ENCODE measurements at regions not wholly inside any gene's neighbourhood (a gene's known extent, or its start where the extent isn't known, plus 50 kb on each side); places are given as distances from the start of the nearest gene placed in this dataset.

DNA sequence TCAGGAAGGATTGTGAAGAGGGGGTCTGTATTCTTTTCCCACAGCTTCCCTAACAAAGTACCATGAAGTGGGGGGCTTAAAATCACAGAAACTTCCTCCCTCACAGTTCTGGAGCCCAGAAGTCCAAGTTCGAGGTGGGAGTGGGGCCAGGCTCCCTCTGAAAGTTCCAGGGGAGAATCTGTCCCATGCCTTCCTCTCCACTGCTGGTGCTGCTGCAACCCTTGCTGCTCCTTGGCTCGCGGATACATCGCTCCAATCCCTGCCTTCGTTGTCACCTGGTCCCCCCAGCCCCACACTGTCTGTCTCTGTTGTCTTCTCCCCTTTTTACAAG, 134.1 kb downstream of the DDX1 start:
- H3K9me3 ChIP-seq (ENCODE audit: control insufficient read depth, insufficient read depth, low read depth, low read length) = no peaks in the 10 kb centered on the region
- H3K4me1 ChIP-seq (ENCODE audit: control insufficient read depth, insufficient read depth, low read length) = peaks cover under 1% of the 10 kb centered on the region; the same call in 1 of the 2 replicates
- no peak for TF ChIP-seq ZNF155 (tag by site-specific recombination; IDR thresholded peaks at IDR 0.05)
- no peak for TF ChIP-seq ZNF157 (tag by site-specific recombination; IDR thresholded peaks at IDR 0.05)
- no peak for TF ChIP-seq ZNF585B (tag by site-specific recombination; IDR thresholded peaks at IDR 0.05)
- no peak for TF ChIP-seq ZNF274 (IDR thresholded peaks at IDR 0.05; ENCODE audit: low read length)
- TF ChIP-seq ZNF274 (tag by site-specific recombination; IDR thresholded peaks at IDR 0.05; ENCODE audit: borderline replicate concordance) = no peak
- no peak for TF ChIP-seq ZNF639 (tag by site-specific recombination; IDR thresholded peaks at IDR 0.05)
- no peak for TF ChIP-seq ZIC2 (tag by site-specific recombination; IDR thresholded peaks at IDR 0.05)
- TF ChIP-seq MZF1 (tag by site-specific recombination; IDR thresholded peaks at IDR 0.05; ENCODE audit: borderline replicate concordance) = no peak
- no peak for TF ChIP-seq ZNF18 (tag by site-specific recombination; IDR thresholded peaks at IDR 0.05)
- no peak for TF ChIP-seq ZNF488 (tag by site-specific recombination; IDR thresholded peaks at IDR 0.05)
- no peak for TF ChIP-seq ZNF660 (tag by site-specific recombination; IDR thresholded peaks at IDR 0.05)
- no peak for TF ChIP-seq SP3 (tag by site-specific recombination; IDR thresholded peaks at IDR 0.05)
- no peak for TF ChIP-seq ZBTB48 (tag by site-specific recombination; IDR thresholded peaks at IDR 0.05)
- TF ChIP-seq KLF8 (tag by site-specific recombination; IDR thresholded peaks at IDR 0.05) = no peak
- TF ChIP-seq ZNF837 (tag by site-specific recombination; IDR thresholded peaks at IDR 0.05) = no peak
- no peak for TF ChIP-seq CTCF (tag by site-specific recombination; IDR thresholded peaks at IDR 0.05)
- H3K27ac ChIP-seq (ENCODE audit: extremely low read depth, low read depth, low read length) = no peak overlapping the region
- ChIA-PET CTCF (interaction anchor here (1.1 kb wide), 1 partner anchor 16 kb away, joined by 3 read pairs; no protein-coding TSS in a partner anchor), POLR2A (no interaction called here)
- no peak overlapping the region for H3K4me3 ChIP-seq (ENCODE audit: low read depth, low read length)
- no peaks in the 10 kb centered on the region for H3K36me3 ChIP-seq (ENCODE audit: control insufficient read depth in 2 of 2, insufficient read depth in 1 of 2, low read length in 2 of 2)

DNA sequence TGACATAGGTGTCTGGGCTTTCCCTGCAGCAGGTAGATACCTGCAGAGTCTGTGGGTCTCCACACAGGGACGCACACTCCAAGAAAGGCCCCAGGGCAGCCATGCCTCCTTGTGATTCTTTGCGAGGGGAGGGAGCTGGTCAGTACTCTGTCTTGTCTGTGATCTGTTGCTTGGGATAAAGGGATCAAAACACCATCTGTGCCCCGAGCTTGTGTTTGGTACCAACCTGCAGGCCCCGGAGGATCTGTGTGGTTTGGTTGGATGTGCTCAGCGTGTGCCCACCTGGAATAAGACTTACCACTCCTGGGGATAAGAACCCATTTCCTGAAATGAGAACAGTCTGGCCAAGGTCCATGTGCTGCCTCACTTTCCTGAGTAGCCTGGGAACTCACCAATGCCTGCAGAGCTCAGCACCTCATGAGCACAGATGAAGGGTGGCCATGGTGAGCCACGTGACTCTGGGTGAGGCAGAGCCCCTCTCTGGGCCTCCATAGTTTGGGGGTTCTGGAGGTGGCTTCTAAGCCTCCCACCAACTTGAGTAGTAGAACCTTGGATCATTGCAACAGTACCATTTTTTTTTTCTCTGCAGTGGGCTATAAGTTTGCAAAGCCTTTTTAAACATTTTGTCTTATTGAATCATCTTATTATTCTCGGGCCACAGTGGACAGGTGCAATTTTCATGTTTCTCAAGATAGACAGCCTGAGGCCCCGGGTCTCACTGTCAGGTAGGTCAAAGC, 134.8 kb downstream of the DDX1 start:
- ChIA-PET CTCF (interaction anchor here (0.7 to 1.1 kb wide), 2 partner anchors 17 to 103 kb away, joined by 3 read pairs; no protein-coding TSS in a partner anchor), POLR2A (no interaction called here)
- TF ChIP-seq ZNF24 (tag by site-specific recombination; IDR thresholded peaks at IDR 0.05) = no peak
- TF ChIP-seq ZNF114 (tag by site-specific recombination; IDR thresholded peaks at IDR 0.05) = no peak
- TF ChIP-seq ZNF664 (tag by site-specific recombination; IDR thresholded peaks at IDR 0.05) = no peak
- TF ChIP-seq ZSCAN4 (tag by site-specific recombination; IDR thresholded peaks at IDR 0.05) = no peak
- TF ChIP-seq ZNF549 (tag by site-specific recombination; IDR thresholded peaks at IDR 0.05) = no peak
- TF ChIP-seq ZNF223 (tag by site-specific recombination; IDR thresholded peaks at IDR 0.05) = no peak
- no peak for TF ChIP-seq GLI4 (tag by site-specific recombination; IDR thresholded peaks at IDR 0.05)

More for the DNA sequence above, 134.8 kb downstream of the DDX1 start:
- H3K27ac ChIP-seq (ENCODE audit: extremely low read depth, low read depth, low read length) = no peak overlapping the region
- H3K4me1 ChIP-seq (ENCODE audit: control insufficient read depth, insufficient read depth, low read length) = peaks cover 5% of the 10 kb centered on the region; the same call in 1 of the 2 replicates
- H3K9me3 ChIP-seq (ENCODE audit: control insufficient read depth, insufficient read depth, low read depth, low read length) = no peaks in the 10 kb centered on the region
- no peaks in the 10 kb centered on the region for H3K36me3 ChIP-seq (ENCODE audit: control insufficient read depth in 2 of 2, insufficient read depth in 1 of 2, low read length in 2 of 2)
- no peak overlapping the region for H3K4me3 ChIP-seq (ENCODE audit: low read depth, low read length)
